GM12892 (cell line): ENCODE measurements at regions not wholly inside any gene's neighbourhood (a gene's known extent, or its start where the extent isn't known, plus 50 kb on each side); places are given as distances from the start of the nearest gene placed in this dataset.
"Not testable (repeated sequence)": the region's sequence is repeated elsewhere in the genome, so short reads cannot be mapped to it uniquely, and the experiment has no call there.

Experiments used
- DNase-seq: peaks from one replicate; pipeline ENCODE4 v3.0.0; 2011; ENCODE audit not compliant: insufficient read length
- FAIRE-seq: peaks from 2 replicates; lab custom pipeline; 2011; peaks lifted over from hg19 to GRCh38; lab: Jason Lieb, UNC
- POLR2A ChIP-seq: IDR thresholded peaks from 2 replicates; pipeline ENCODE4 v1.6.1; 2011; ENCODE audit warnings: low read depth, low read length, control low read depth
- POLR2AphosphoS5 ChIP-seq: IDR thresholded peaks from 2 replicates; pipeline ENCODE4 v1.6.1; 2011; ENCODE audit warnings: low read depth, low read length, control low read depth
- TAF1 ChIP-seq: IDR thresholded peaks from 2 replicates; pipeline ENCODE4 v1.6.1; 2011; ENCODE audit warnings: low read depth, mild to moderate bottlenecking, control low read depth, low read length, borderline replicate concordance

- no peak for TF ChIP-seq POLR2AphosphoS5
- no peak for TF ChIP-seq TAF1
- no peak for TF ChIP-seq POLR2A
- DNase-seq (no peak), FAIRE-seq (no peak)
Observed at GRCh38 chr4:103410386-103410785, 212.2 kb upstream of the CENPE start.

GRCh38 chr4:103405415-103405814 is 207.3 kb upstream of the CENPE start:
- DNase-seq (no peak), FAIRE-seq (no peak)
- TF ChIP-seq TAF1 = no peak

- no peak for FAIRE-seq
Observed at GRCh38 chr4:103403619-103404018, 205.5 kb upstream of the CENPE start.

GRCh38 chr4:103402198-103402597 is 204.1 kb upstream of the CENPE start:
- FAIRE-seq = no peak

More at GRCh38 chr4:103403619-103404018, 205.5 kb upstream of the CENPE start:
- TF ChIP-seq POLR2AphosphoS5 (no peak), POLR2A (no peak), TAF1 (no peak)
- no peak for DNase-seq

GRCh38 chr4:103400405-103400804 is 202.3 kb upstream of the CENPE start:
- FAIRE-seq (no peak), DNase-seq (no peak)
- TF ChIP-seq POLR2A (no peak), POLR2AphosphoS5 (no peak), TAF1 (no peak)

More at GRCh38 chr4:103402198-103402597, 204.1 kb upstream of the CENPE start:
- no peak for DNase-seq
- TF ChIP-seq TAF1 (no peak), POLR2A (no peak), POLR2AphosphoS5 (no peak)

- TF ChIP-seq TAF1 = no peak
- no peak for TF ChIP-seq POLR2AphosphoS5
- no peak for FAIRE-seq
- no peak for DNase-seq
Observed at GRCh38 chr4:103397541-103397940, 199.4 kb upstream of the CENPE start.

GRCh38 chr4:103387508-103388011 is 189.4 kb upstream of the CENPE start:
- DNase-seq, FAIRE-seq: not testable (repeated sequence)

- not testable (repeated sequence) for FAIRE-seq, DNase-seq
Observed at GRCh38 chr4:103385565-103385964, 187.4 kb upstream of the CENPE start.

- TF ChIP-seq POLR2AphosphoS5 (no peak), TAF1 (no peak), POLR2A (no peak)
- FAIRE-seq = no peak
Observed at GRCh38 chr4:103375278-103375677, 177.1 kb upstream of the CENPE start.

GRCh38 chr4:103374758-103375157 is 176.6 kb upstream of the CENPE start:
- DNase-seq (no peak), FAIRE-seq (no peak)
- TF ChIP-seq TAF1 = no peak
- TF ChIP-seq POLR2AphosphoS5 = no peak
- no peak for TF ChIP-seq POLR2A

More at GRCh38 chr4:103375278-103375677, 177.1 kb upstream of the CENPE start:
- no peak for DNase-seq

- DNase-seq (no peak), FAIRE-seq (no peak)
- no peak for TF ChIP-seq TAF1
- no peak for TF ChIP-seq POLR2AphosphoS5
- TF ChIP-seq POLR2A = no peak
Observed at GRCh38 chr4:103374306-103374705, 176.2 kb upstream of the CENPE start.

GRCh38 chr4:103372002-103372558 is 173.9 kb upstream of the CENPE start:
- FAIRE-seq (no peak), DNase-seq (no peak)
- TF ChIP-seq POLR2A = no peak

GRCh38 chr4:103370336-103370735 is 172.2 kb upstream of the CENPE start:
- TF ChIP-seq POLR2A (no peak), POLR2AphosphoS5 (no peak), TAF1 (no peak)
- DNase-seq (no peak), FAIRE-seq (no peak)
